HepG2 (cell line): ENCODE measurements at regions not wholly inside any gene's neighbourhood (a gene's known extent, or its start where the extent isn't known, plus 50 kb on each side); places are given as distances from the start of the nearest gene placed in this dataset.

Experiments
- ARID5B ChIP-seq: IDR thresholded peaks from 2 replicates; pipeline ENCODE4 v1.4.0; 2020; ENCODE audit warnings: mild to moderate bottlenecking, missing genetic modification reagents
- CAMTA2 ChIP-seq: sonication (generic); formaldehyde crosslinking; IDR thresholded peaks from 2 replicates; pipeline ENCODE4 v1.4.0; 2020; ENCODE audit warnings: mild to moderate bottlenecking, missing genetic modification reagents, borderline replicate concordance
- CC2D1A ChIP-seq: sonication (generic); formaldehyde crosslinking; IDR thresholded peaks from 2 replicates; pipeline ENCODE4 v1.8.1; 2023; ENCODE audit warnings: mild to moderate bottlenecking, missing genetic modification reagents
- CEBPG ChIP-seq: IDR thresholded peaks from 2 replicates; pipeline ENCODE4 v1.6.1; 2016
- CHD2 ChIP-seq: IDR thresholded peaks from 2 replicates; pipeline ENCODE4 v1.6.1; 2011; ENCODE audit warnings: low read depth, low read length, improper control_type of control experiment
- ETV6 ChIP-seq: sonication (generic); formaldehyde crosslinking; conservative IDR thresholded peaks from 2 replicates; pipeline ENCODE4 v1.4.0; 2020; ENCODE audit warnings: missing genetic modification reagents
- HDAC1 ChIP-seq: sonication (generic); formaldehyde crosslinking; IDR thresholded peaks from 2 replicates; pipeline ENCODE4 v1.5.1; 2020; ENCODE audit warnings: mild to moderate bottlenecking, missing genetic modification reagents
- ISL2 ChIP-seq: sonication (generic); formaldehyde crosslinking; IDR thresholded peaks from 2 replicates; pipeline ENCODE4 v1.5.0; 2020; ENCODE audit warnings: missing genetic modification reagents
- NKX3-1 ChIP-seq: sonication (generic); formaldehyde crosslinking; IDR thresholded peaks from 2 replicates; pipeline ENCODE4 v1.5.0; 2020; ENCODE audit warnings: missing genetic modification reagents
- PHF20 ChIP-seq: sonication (generic); formaldehyde crosslinking; IDR thresholded peaks from 2 replicates; pipeline ENCODE4 v1.5.0; 2020; ENCODE audit warnings: mild to moderate bottlenecking, missing genetic modification reagents
- PRDM4 ChIP-seq: sonication (generic); formaldehyde crosslinking; IDR thresholded peaks from 2 replicates; pipeline ENCODE4 v1.9.0; 2021; ENCODE audit warnings: missing genetic modification reagents, borderline replicate concordance
- TOPORS ChIP-seq: sonication (generic); formaldehyde crosslinking; IDR thresholded peaks from 2 replicates; pipeline ENCODE4 v1.8.0; 2023; ENCODE audit warnings: mild to moderate bottlenecking, missing genetic modification reagents
- ZNF644 ChIP-seq: IDR thresholded peaks from 2 replicates; pipeline ENCODE4 v1.6.1; 2016; ENCODE audit warnings: low read depth
- TF ChIP-seq, protein P1 (sequence below), 2 experiments: sonication (generic) in 1 of 2; formaldehyde crosslinking in 1 of 2; IDR thresholded peaks; 2 replicates each; pipeline versions ENCODE4 v1.6.1 to v1.9.0; 2014 to 2022; ENCODE audit warnings: antibody characterized with exemption in 1 of 2, borderline replicate concordance in 1 of 2, inconsistent platforms in 1 of 2, low read depth in 1 of 2, missing genetic modification reagents in 1 of 2
- TF ChIP-seq, protein P2 (sequence below): sonication (generic); formaldehyde crosslinking; IDR thresholded peaks from 2 replicates; pipeline ENCODE4 v1.5.0; 2020; ENCODE audit warnings: missing genetic modification reagents
- TF ChIP-seq, protein P3 (sequence below): sonication (generic); formaldehyde crosslinking; IDR thresholded peaks from 2 replicates; pipeline ENCODE4 v1.4.0; 2020; ENCODE audit warnings: mild to moderate bottlenecking, missing genetic modification reagents, borderline replicate concordance

- TF ChIP-seq ISL2 = peak; percentile 73
- peak; percentile 53; the same call in 1 of the 2 replicates for TF ChIP-seq ARID5B (CRISPR knock-in tag)
- no peak for TF ChIP-seq ETV6 (CRISPR knock-in tag)
- no peak for TF ChIP-seq ZNF644
- TF ChIP-seq, protein P1, sequence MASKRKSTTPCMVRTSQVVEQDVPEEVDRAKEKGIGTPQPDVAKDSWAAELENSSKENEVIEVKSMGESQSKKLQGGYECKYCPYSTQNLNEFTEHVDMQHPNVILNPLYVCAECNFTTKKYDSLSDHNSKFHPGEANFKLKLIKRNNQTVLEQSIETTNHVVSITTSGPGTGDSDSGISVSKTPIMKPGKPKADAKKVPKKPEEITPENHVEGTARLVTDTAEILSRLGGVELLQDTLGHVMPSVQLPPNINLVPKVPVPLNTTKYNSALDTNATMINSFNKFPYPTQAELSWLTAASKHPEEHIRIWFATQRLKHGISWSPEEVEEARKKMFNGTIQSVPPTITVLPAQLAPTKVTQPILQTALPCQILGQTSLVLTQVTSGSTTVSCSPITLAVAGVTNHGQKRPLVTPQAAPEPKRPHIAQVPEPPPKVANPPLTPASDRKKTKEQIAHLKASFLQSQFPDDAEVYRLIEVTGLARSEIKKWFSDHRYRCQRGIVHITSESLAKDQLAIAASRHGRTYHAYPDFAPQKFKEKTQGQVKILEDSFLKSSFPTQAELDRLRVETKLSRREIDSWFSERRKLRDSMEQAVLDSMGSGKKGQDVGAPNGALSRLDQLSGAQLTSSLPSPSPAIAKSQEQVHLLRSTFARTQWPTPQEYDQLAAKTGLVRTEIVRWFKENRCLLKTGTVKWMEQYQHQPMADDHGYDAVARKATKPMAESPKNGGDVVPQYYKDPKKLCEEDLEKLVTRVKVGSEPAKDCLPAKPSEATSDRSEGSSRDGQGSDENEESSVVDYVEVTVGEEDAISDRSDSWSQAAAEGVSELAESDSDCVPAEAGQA (IDR thresholded peaks at IDR 0.05; ENCODE audit: low read depth) = no peak
- TF ChIP-seq, protein P1 (CRISPR knock-in tag; IDR thresholded peaks at IDR 0.05; ENCODE audit: borderline replicate concordance) = no peak
- TF ChIP-seq, protein P2, sequence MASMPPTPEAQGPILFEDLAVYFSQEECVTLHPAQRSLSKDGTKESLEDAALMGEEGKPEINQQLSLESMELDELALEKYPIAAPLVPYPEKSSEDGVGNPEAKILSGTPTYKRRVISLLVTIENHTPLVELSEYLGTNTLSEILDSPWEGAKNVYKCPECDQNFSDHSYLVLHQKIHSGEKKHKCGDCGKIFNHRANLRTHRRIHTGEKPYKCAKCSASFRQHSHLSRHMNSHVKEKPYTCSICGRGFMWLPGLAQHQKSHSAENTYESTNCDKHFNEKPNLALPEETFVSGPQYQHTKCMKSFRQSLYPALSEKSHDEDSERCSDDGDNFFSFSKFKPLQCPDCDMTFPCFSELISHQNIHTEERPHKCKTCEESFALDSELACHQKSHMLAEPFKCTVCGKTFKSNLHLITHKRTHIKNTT (CRISPR knock-in tag) = no peak
- no peak for TF ChIP-seq NKX3-1
- TF ChIP-seq, protein P3, sequence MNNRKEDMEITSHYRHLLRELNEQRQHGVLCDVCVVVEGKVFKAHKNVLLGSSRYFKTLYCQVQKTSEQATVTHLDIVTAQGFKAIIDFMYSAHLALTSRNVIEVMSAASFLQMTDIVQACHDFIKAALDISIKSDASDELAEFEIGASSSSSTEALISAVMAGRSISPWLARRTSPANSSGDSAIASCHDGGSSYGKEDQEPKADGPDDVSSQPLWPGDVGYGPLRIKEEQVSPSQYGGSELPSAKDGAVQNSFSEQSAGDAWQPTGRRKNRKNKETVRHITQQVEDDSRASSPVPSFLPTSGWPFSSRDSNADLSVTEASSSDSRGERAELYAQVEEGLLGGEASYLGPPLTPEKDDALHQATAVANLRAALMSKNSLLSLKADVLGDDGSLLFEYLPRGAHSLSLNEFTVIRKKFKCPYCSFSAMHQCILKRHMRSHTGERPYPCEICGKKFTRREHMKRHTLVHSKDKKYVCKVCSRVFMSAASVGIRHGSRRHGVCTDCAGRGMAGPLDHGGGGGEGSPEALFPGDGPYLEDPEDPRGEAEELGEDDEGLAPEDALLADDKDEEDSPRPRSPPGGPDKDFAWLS = no peak
- no peak for TF ChIP-seq CHD2
- TF ChIP-seq CAMTA2 = no peak
- TF ChIP-seq TOPORS = no peak
- no peak for TF ChIP-seq CC2D1A
- TF ChIP-seq PRDM4 (CRISPR knock-in tag) = no peak
- TF ChIP-seq HDAC1 (CRISPR knock-in tag) = no peak
- TF ChIP-seq PHF20 (CRISPR knock-in tag) = no peak
- peak; percentile 86 for TF ChIP-seq CEBPG (CRISPR knock-in tag)
Measured at GRCh38 chr5:32526810-32527209, 58.5 kb upstream of the SUB1 start (continued).
